Stomach (tissue), 8 donors: ENCODE measurements at regions not wholly inside any gene's neighbourhood (a gene's known extent, or its start where the extent isn't known, plus 50 kb on each side); places are given as distances from the start of the nearest gene placed in this dataset.

ENCODE experiments used
- DNase-seq, 2 donors: peaks; one replicate each; pipeline versions ENCODE4 v3.0.0 to v3.0.0-alpha.2; 2013 to 2019
- H3K27ac ChIP-seq, 5 donors: fragments of 200-600 bp in 4 of 5; sonication (generic) in 4 of 5; one replicate each; pipeline ENCODE4 v1.5.1; 2013 to 2019; ENCODE audit warnings: mild to moderate bottlenecking in 1 of 5, moderate library complexity in 1 of 5
- H3K27me3 ChIP-seq, 3 donors: fragments of 200-600 bp; sonication (generic); one replicate each; pipeline ENCODE4 v1.5.1; 2017 to 2019; ENCODE audit warnings: mixed run types in 1 of 3
- H3K36me3 ChIP-seq, 4 donors: fragments of 200-600 bp; sonication (generic); 1 replicate in 3 of 4; 2 replicates in 1 of 4; pipeline ENCODE4 v1.5.1; 2016 to 2019
- H3K4me1 ChIP-seq, 4 donors: fragments of 200-600 bp; sonication (generic); one replicate each; pipeline ENCODE4 v1.5.1; 2016 to 2019
- H3K4me3 ChIP-seq, 4 donors: fragments of 200-600 bp; sonication (generic) in 3 of 4; one replicate each; pipeline ENCODE4 v1.5.1; 2016 to 2019; ENCODE audit warnings: mild to moderate bottlenecking in 1 of 4
- H3K9me3 ChIP-seq, 4 donors: fragments of 200-600 bp; sonication (generic); one replicate each; pipeline ENCODE4 v1.5.1; 2016 to 2019
- CTCF ChIP-seq, 7 experiments: fragments of 450-650 bp in 4 of 7; fragments of 200-600 bp in 3 of 7; sonication (generic) in 3 of 7; IDR thresholded peaks; one replicate each; pipeline ENCODE4 v1.5.1; 2016 to 2019; ENCODE audit warnings: antibody characterized with exemption in 7 of 7, control low read depth in 2 of 7, mild to moderate bottlenecking in 1 of 7
- EP300 ChIP-seq: sonication (generic); formaldehyde crosslinking; IDR thresholded peaks from one replicate; pipeline ENCODE4 v1.6.1; 2017; ENCODE audit warnings: antibody characterized with exemption
- POLR2A ChIP-seq, 4 donors: fragments of 450-650 bp; IDR thresholded peaks; one replicate each; pipeline ENCODE4 v1.6.1; 2016; ENCODE audit warnings: antibody characterized with exemption in 4 of 4, control low read depth in 2 of 4, mild to moderate bottlenecking in 1 of 4, moderate library complexity in 1 of 4
- POLR2AphosphoS5 ChIP-seq, 3 donors: sonication (generic); formaldehyde crosslinking; IDR thresholded peaks; one replicate each; pipeline ENCODE4 v1.6.1; 2016; ENCODE audit warnings: antibody characterized with exemption in 3 of 3
- WGBS, 5 donors: extraction: QIAGEN DNeasy Blood & Tissue Kit in 3 of 5; methylation state at CpG; one replicate each; pipeline versions ENCODE4 v1.1.5 to v1.1.7; 2013 to 2018; 5-methylcytosine and 5-hydroxymethylcytosine counted together
- intact Hi-C: fragments of 100-400 bp; cut with DNase I; formaldehyde crosslinking; loops from one replicate; pipeline ENCODE4 v1.15.1; 2023; ENCODE audit warnings: low total_unique reads
- donor health status: healthy with polysubstance abuse.
- donor health status: Bipolar disorder and iron deficiency.
- donor health status: healthy.

- no peaks in the 10 kb centered on the region for H3K4me1 ChIP-seq
- no peaks in the 10 kb centered on the region for H3K9me3 ChIP-seq
- WGBS, 5 donors: 92 to 96% (median 96%) methylated on average over 12 of the region's 12 CpGs
- no peaks in the 10 kb centered on the region for H3K27me3 ChIP-seq
- no peak for TF ChIP-seq CTCF (IDR thresholded peaks at IDR 0.05)
- no peak overlapping the region for H3K27ac ChIP-seq
- H3K4me3 ChIP-seq: no peak overlapping the region
- intact Hi-C loops: no loop called here
- H3K36me3 ChIP-seq: no peaks in the 10 kb centered on the region
- no peak for DNase-seq
Observed at GRCh38 chr13:104650431-104650830, 1584.2 kb upstream of the SLC10A2 start.

GRCh38 chr13:104648291-104648690 is 1582.1 kb upstream of the SLC10A2 start:
- intact Hi-C loops: no loop called here
- Histone ChIP-seq H3K36me3 (no peaks in the 10 kb centered on the region), H3K4me3 (no peak overlapping the region), H3K4me1 (no peaks in the 10 kb centered on the region), H3K9me3 (no peaks in the 10 kb centered on the region), H3K27ac (no peak overlapping the region), H3K27me3 (no peaks in the 10 kb centered on the region)
- WGBS, 5 donors: 88 to 94% (median 94%) methylated on average over 11 of the region's 11 CpGs
- no peak for DNase-seq
- TF ChIP-seq CTCF (IDR thresholded peaks at IDR 0.05) (no peak), POLR2AphosphoS5 (IDR thresholded peaks at IDR 0.05) (no peak), EP300 (no peak), POLR2A (IDR thresholded peaks at IDR 0.05) (no peak)

GRCh38 chr13:104645786-104646185 is 1579.6 kb upstream of the SLC10A2 start:
- intact Hi-C loops: no loop called here
- Histone ChIP-seq H3K4me3 (no peak overlapping the region), H3K4me1 (no peaks in the 10 kb centered on the region), H3K27ac (no peak overlapping the region), H3K36me3 (no peaks in the 10 kb centered on the region), H3K9me3 (no peaks in the 10 kb centered on the region), H3K27me3 (no peaks in the 10 kb centered on the region)
- 90 to 96% (median 93%) methylated on average over 4 of the region's 4 CpGs for WGBS, 5 donors
- no peak for TF ChIP-seq POLR2A (IDR thresholded peaks at IDR 0.05)
- no peak for TF ChIP-seq EP300
- TF ChIP-seq CTCF (IDR thresholded peaks at IDR 0.05): no peak
- TF ChIP-seq POLR2AphosphoS5 (IDR thresholded peaks at IDR 0.05): no peak
- DNase-seq: no peak

- 39 to 49% (median 43%) methylated on average over 5 of the region's 5 CpGs for WGBS, 5 donors
Observed at GRCh38 chr13:104641309-104641708, 1575.1 kb upstream of the SLC10A2 start.

More at GRCh38 chr13:104641309-104641708, 1575.1 kb upstream of the SLC10A2 start:
- Histone ChIP-seq H3K27ac (no peak overlapping the region), H3K9me3 (no peaks in the 10 kb centered on the region), H3K4me3 (no peak overlapping the region), H3K27me3 (no peaks in the 10 kb centered on the region), H3K36me3 (no peaks in the 10 kb centered on the region), H3K4me1 (no peaks in the 10 kb centered on the region)
- TF ChIP-seq CTCF (IDR thresholded peaks at IDR 0.05) (no peak), POLR2AphosphoS5 (IDR thresholded peaks at IDR 0.05) (no peak), EP300 (no peak), POLR2A (IDR thresholded peaks at IDR 0.05) (no peak)
- intact Hi-C loops: no loop called here
- DNase-seq: no peak
